WTC11 (cell line): ENCODE measurements at regions not wholly inside any gene's neighbourhood (a gene's known extent, or its start where the extent isn't known, plus 50 kb on each side); places are given as distances from the start of the nearest gene placed in this dataset.

Source experiments
- ATAC-seq: fragments of 200-7000 bp; cut with Tn5 transposase; 2 replicates; pipeline ENCODE4 v1.10.0; 2021; ENCODE audit warnings: mild to moderate bottlenecking, moderate library complexity
- CTCF ChIA-PET: fragments of 300-600 bp; sonication (Branson Sonifier 250); formaldehyde crosslinking; loops from one replicate; lab custom pipeline; 2021; ENCODE audit warnings: antibody characterized with exemption; lab: Charles Lee
- POLR2A ChIA-PET: fragments of 350-600 bp; sonication (Branson Sonifier 250); formaldehyde crosslinking; loops from one replicate; lab custom pipeline; 2021; ENCODE audit warnings: antibody characterized with exemption; lab: Charles Lee
- DNase-seq: peaks from one replicate; pipeline ENCODE4 v3.0.0; 2021; ENCODE audit warnings: low spot score
- H3K27ac Mint-ChIP-seq: 2 replicates; pipeline ENCODE4 v1.8.0; 2021; ENCODE audit warnings: mixed read lengths
- H3K27me3 Mint-ChIP-seq: 2 replicates; pipeline ENCODE4 v1.8.0; 2021; ENCODE audit warnings: low read depth, mild to moderate bottlenecking, moderate library complexity, mixed read lengths
- H3K36me3 Mint-ChIP-seq: 2 replicates; pipeline ENCODE4 v1.8.0; 2021; ENCODE audit warnings: mixed read lengths
- H3K4me1 Mint-ChIP-seq: 2 replicates; pipeline ENCODE4 v1.8.0; 2022; ENCODE audit warnings: mixed read lengths
- H3K4me3 Mint-ChIP-seq: 2 replicates; pipeline ENCODE4 v1.8.0; 2021; ENCODE audit warnings: mild to moderate bottlenecking, moderate library complexity, mixed read lengths
- H3K9me3 Mint-ChIP-seq: 2 replicates; pipeline ENCODE4 v1.8.0; 2021; ENCODE audit warnings: mixed read lengths
- ESRRA ChIP-seq: sonication (generic); formaldehyde crosslinking; IDR thresholded peaks from 2 replicates; pipeline ENCODE4 v1.8.1; 2022; ENCODE audit warnings: mild to moderate bottlenecking, missing genetic modification reagents, borderline replicate concordance
- FOXJ3 ChIP-seq: sonication (generic); formaldehyde crosslinking; IDR thresholded peaks from 2 replicates; pipeline ENCODE4 v1.9.0; 2021; ENCODE audit warnings: missing genetic modification reagents, mild to moderate bottlenecking, borderline replicate concordance
- FOXP1 ChIP-seq: sonication (generic); formaldehyde crosslinking; IDR thresholded peaks from 2 replicates; pipeline ENCODE4 v1.8.0; 2022; ENCODE audit warnings: missing genetic modification reagents, mild to moderate bottlenecking, moderate library complexity, borderline replicate concordance
- GABPB1 ChIP-seq: sonication (generic); formaldehyde crosslinking; IDR thresholded peaks from 2 replicates; pipeline ENCODE4 v1.8.1; 2023; ENCODE audit warnings: mild to moderate bottlenecking, missing genetic modification reagents
- HMGA2 ChIP-seq: fragments of 250-450 bp; sonication (Bioruptor Pico); IDR thresholded peaks from 2 replicates; pipeline ENCODE4 v1.4.0; 2021; ENCODE audit warnings: mild to moderate bottlenecking, moderate library complexity
- MXD4 ChIP-seq: fragments of 250-450 bp; sonication (Bioruptor Pico); IDR thresholded peaks from 2 replicates; pipeline ENCODE4 v1.8.0; 2021; ENCODE audit warnings: mild to moderate bottlenecking, moderate library complexity, borderline replicate concordance
- NFATC4 ChIP-seq: fragments of 250-450 bp; sonication (Bioruptor Pico); IDR thresholded peaks from 2 replicates; pipeline ENCODE4 v1.9.0; 2021; ENCODE audit warnings: mild to moderate bottlenecking
- NR2C2 ChIP-seq: sonication (generic); formaldehyde crosslinking; IDR thresholded peaks from 2 replicates; pipeline ENCODE4 v1.8.0; 2022; ENCODE audit warnings: mild to moderate bottlenecking, missing genetic modification reagents
- SOX15 ChIP-seq: fragments of 250-450 bp; sonication (Bioruptor Pico); IDR thresholded peaks from 2 replicates; pipeline ENCODE4 v1.9.0; 2021; ENCODE audit warnings: mild to moderate bottlenecking
- TF ChIP-seq, protein P1 (sequence below): sonication (generic); formaldehyde crosslinking; IDR thresholded peaks from 2 replicates; pipeline ENCODE4 v1.8.0; 2022; ENCODE audit warnings: missing genetic modification reagents
- TF ChIP-seq, protein P2 (sequence below): fragments of 250-450 bp; sonication (Bioruptor Pico); IDR thresholded peaks from 2 replicates; pipeline ENCODE4 v1.9.0; 2021; ENCODE audit warnings: moderate library complexity, mild to moderate bottlenecking, inconsistent platforms, borderline replicate concordance
- TF ChIP-seq, protein P3 (sequence below): sonication (generic); formaldehyde crosslinking; IDR thresholded peaks from 2 replicates; pipeline ENCODE4 v1.8.0; 2022; ENCODE audit warnings: mild to moderate bottlenecking, missing genetic modification reagents
- TF ChIP-seq, protein P4 (sequence below): sonication (generic); formaldehyde crosslinking; IDR thresholded peaks from 2 replicates; pipeline ENCODE4 v1.8.1; 2023; ENCODE audit warnings: mild to moderate bottlenecking, missing genetic modification reagents, moderate library complexity
- TF ChIP-seq, protein P5 (sequence below): sonication (generic); formaldehyde crosslinking; IDR thresholded peaks from 2 replicates; pipeline ENCODE4 v1.8.1; 2023; ENCODE audit warnings: mild to moderate bottlenecking, missing genetic modification reagents
- TF ChIP-seq, protein P6 (sequence below): fragments of 250-450 bp; sonication (Bioruptor Pico); IDR thresholded peaks from 2 replicates; pipeline ENCODE4 v1.9.0; 2021; ENCODE audit warnings: mild to moderate bottlenecking
- TF ChIP-seq, protein P7 (sequence below): sonication (generic); formaldehyde crosslinking; IDR thresholded peaks from 2 replicates; pipeline ENCODE4 v1.8.0; 2022; ENCODE audit warnings: mild to moderate bottlenecking, missing genetic modification reagents
- TF ChIP-seq, protein P8 (sequence below): sonication (generic); formaldehyde crosslinking; IDR thresholded peaks from 2 replicates; pipeline ENCODE4 v1.8.0; 2023; ENCODE audit warnings: missing genetic modification reagents

DNA sequence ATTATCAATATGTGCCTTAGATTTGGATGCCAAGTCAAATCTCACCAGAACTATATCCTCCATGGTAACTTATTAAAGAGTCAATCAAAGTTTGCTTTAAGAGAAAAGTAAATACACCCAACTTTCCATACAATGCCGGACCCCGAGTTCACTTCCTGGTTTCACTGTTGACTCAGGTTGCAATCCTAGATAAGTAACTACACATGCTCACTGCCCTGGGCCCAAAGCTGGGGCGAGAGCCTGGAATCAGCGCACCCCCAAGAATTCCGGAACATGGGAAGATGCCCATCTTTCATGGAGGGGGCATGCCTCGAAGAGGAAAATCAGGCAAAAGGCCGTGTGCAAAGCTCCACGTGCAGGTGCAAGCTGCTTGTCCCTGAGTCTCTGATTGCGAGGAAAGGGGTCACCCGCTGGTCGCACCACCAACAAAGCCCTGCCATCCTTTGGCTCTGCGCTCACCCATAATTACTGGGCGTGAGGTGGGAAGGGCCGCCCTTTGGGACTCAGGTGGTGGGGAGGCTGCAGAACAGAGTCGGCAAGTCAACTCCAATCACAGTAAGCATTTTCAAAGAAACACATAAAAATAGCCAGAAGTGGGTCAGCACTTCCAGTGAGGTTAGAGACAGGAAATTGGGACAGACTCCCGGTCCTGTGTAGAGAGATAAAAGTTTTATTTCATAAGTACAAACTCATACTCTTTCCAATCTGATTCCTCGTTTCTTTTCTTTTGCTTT, 167.7 kb downstream of the TOMM20 start:
- DNase-seq (no peak), ATAC-seq (no peak)
- Mint-ChIP-seq H3K27me3 (no peaks in the 10 kb centered on the region), H3K4me1 (peaks cover 58% of the 10 kb centered on the region), H3K4me3 (no peak overlapping the region), H3K9me3 (no peaks in the 10 kb centered on the region), H3K27ac (no peak overlapping the region), H3K36me3 (no peaks in the 10 kb centered on the region)
- TF ChIP-seq FOXP1 (CRISPR knock-in tag) (no peak), GABPB1 (peak; percentile 85)
- POLR2A ChIA-PET = interaction anchor here (0.7 kb wide), 1 partner anchor 10 kb away, joined by 3 read pairs; no protein-coding TSS in a partner anchor
- CTCF ChIA-PET = no interaction called here

DNA sequence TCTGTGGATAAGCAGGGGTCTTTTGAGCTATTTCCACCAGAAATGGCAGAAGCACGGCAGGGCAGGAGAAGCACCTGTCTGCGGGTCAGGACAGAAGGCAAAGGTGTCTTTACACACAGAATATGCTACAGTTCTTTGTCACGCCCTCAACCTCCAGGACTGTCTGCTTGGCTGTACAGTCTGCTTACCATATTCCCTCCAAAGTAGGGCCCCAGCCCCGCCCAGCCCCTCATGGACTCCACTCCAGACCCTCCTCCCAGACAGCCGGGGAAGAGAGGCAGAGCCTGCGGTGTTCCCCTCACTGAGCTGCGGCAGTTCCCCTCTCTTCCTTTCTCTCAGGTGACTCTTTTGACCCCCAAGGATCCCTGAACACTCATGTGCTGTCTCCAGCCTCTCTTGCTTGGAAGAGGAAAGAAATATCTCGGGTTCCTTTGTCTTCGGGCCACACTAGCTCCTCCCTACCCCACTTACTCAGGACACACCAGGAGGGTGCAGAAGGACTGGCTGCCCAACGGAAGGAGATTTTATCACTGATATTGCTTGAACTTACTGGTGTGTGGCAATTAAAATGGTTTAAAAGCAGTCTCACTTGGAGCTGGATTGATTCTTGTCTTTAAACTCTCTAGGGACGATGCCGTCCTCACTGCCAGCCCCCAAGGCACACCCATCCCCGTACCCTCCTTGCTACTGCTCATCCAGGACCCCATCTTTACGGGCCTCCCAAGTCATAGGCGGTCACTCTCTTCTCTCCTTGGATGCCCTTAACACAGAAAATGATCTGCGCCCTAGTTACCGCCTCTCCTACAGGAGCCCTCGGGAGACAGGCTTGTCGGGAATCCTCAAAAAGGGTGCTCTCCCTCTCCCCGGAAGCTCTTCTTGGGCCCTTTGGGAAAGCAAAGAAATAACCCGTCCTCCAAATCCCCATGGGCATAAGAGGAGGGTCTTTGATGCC, 169.7 kb downstream of the TOMM20 start:
- H3K36me3 Mint-ChIP-seq = no peaks in the 10 kb centered on the region
- POLR2A ChIA-PET = no interaction called here
- ATAC-seq (no peak), DNase-seq (no peak)
- no peak overlapping the region for H3K4me3 Mint-ChIP-seq
- H3K27me3 Mint-ChIP-seq = no peaks in the 10 kb centered on the region
- peak overlapping the region; percentile 20 for H3K27ac Mint-ChIP-seq
- CTCF ChIA-PET = interaction anchor here (1.2 to 3.0 kb wide), 4 partner anchors 11 to 134 kb away, joined by 3 to 15 read pairs (median 4); no protein-coding TSS in a partner anchor
- peaks cover 74% of the 10 kb centered on the region for H3K4me1 Mint-ChIP-seq
- TF ChIP-seq, protein P1, sequence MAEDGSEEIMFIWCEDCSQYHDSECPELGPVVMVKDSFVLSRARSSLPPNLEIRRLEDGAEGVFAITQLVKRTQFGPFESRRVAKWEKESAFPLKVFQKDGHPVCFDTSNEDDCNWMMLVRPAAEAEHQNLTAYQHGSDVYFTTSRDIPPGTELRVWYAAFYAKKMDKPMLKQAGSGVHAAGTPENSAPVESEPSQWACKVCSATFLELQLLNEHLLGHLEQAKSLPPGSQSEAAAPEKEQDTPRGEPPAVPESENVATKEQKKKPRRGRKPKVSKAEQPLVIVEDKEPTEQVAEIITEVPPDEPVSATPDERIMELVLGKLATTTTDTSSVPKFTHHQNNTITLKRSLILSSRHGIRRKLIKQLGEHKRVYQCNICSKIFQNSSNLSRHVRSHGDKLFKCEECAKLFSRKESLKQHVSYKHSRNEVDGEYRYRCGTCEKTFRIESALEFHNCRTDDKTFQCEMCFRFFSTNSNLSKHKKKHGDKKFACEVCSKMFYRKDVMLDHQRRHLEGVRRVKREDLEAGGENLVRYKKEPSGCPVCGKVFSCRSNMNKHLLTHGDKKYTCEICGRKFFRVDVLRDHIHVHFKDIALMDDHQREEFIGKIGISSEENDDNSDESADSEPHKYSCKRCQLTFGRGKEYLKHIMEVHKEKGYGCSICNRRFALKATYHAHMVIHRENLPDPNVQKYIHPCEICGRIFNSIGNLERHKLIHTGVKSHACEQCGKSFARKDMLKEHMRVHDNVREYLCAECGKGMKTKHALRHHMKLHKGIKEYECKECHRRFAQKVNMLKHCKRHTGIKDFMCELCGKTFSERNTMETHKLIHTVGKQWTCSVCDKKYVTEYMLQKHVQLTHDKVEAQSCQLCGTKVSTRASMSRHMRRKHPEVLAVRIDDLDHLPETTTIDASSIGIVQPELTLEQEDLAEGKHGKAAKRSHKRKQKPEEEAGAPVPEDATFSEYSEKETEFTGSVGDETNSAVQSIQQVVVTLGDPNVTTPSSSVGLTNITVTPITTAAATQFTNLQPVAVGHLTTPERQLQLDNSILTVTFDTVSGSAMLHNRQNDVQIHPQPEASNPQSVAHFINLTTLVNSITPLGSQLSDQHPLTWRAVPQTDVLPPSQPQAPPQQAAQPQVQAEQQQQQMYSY (CRISPR knock-in tag) = no peak
- TF ChIP-seq, protein P2, sequence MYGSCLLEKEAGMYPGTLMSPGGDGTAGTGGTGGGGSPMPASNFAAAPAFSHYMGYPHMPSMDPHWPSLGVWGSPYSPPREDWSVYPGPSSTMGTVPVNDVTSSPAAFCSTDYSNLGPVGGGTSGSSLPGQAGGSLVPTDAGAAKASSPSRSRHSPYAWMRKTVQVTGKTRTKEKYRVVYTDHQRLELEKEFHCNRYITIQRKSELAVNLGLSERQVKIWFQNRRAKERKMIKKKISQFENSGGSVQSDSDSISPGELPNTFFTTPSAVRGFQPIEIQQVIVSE (CRISPR knock-in tag) = no peak
- TF ChIP-seq NR2C2 (no peak), MXD4 (CRISPR knock-in tag) (no peak), FOXJ3 (CRISPR knock-in tag) (no peak), SOX15 (CRISPR knock-in tag) (no peak), NFATC4 (CRISPR knock-in tag) (no peak), HMGA2 (no peak), ESRRA (CRISPR knock-in tag) (no peak), FOXP1 (CRISPR knock-in tag) (no peak)
- TF ChIP-seq, protein P3, sequence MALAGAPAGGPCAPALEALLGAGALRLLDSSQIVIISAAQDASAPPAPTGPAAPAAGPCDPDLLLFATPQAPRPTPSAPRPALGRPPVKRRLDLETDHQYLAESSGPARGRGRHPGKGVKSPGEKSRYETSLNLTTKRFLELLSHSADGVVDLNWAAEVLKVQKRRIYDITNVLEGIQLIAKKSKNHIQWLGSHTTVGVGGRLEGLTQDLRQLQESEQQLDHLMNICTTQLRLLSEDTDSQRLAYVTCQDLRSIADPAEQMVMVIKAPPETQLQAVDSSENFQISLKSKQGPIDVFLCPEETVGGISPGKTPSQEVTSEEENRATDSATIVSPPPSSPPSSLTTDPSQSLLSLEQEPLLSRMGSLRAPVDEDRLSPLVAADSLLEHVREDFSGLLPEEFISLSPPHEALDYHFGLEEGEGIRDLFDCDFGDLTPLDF (CRISPR knock-in tag) = no peak
- TF ChIP-seq, protein P4, sequence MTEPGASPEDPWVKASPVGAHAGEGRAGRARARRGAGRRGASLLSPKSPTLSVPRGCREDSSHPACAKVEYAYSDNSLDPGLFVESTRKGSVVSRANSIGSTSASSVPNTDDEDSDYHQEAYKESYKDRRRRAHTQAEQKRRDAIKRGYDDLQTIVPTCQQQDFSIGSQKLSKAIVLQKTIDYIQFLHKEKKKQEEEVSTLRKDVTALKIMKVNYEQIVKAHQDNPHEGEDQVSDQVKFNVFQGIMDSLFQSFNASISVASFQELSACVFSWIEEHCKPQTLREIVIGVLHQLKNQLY (CRISPR knock-in tag) = no peak
- TF ChIP-seq, protein P5, sequence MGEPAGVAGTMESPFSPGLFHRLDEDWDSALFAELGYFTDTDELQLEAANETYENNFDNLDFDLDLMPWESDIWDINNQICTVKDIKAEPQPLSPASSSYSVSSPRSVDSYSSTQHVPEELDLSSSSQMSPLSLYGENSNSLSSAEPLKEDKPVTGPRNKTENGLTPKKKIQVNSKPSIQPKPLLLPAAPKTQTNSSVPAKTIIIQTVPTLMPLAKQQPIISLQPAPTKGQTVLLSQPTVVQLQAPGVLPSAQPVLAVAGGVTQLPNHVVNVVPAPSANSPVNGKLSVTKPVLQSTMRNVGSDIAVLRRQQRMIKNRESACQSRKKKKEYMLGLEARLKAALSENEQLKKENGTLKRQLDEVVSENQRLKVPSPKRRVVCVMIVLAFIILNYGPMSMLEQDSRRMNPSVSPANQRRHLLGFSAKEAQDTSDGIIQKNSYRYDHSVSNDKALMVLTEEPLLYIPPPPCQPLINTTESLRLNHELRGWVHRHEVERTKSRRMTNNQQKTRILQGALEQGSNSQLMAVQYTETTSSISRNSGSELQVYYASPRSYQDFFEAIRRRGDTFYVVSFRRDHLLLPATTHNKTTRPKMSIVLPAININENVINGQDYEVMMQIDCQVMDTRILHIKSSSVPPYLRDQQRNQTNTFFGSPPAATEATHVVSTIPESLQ (CRISPR knock-in tag) = no peak
- TF ChIP-seq, protein P6, sequence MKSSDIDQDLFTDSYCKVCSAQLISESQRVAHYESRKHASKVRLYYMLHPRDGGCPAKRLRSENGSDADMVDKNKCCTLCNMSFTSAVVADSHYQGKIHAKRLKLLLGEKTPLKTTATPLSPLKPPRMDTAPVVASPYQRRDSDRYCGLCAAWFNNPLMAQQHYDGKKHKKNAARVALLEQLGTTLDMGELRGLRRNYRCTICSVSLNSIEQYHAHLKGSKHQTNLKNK (CRISPR knock-in tag) = no peak
- TF ChIP-seq, protein P7, sequence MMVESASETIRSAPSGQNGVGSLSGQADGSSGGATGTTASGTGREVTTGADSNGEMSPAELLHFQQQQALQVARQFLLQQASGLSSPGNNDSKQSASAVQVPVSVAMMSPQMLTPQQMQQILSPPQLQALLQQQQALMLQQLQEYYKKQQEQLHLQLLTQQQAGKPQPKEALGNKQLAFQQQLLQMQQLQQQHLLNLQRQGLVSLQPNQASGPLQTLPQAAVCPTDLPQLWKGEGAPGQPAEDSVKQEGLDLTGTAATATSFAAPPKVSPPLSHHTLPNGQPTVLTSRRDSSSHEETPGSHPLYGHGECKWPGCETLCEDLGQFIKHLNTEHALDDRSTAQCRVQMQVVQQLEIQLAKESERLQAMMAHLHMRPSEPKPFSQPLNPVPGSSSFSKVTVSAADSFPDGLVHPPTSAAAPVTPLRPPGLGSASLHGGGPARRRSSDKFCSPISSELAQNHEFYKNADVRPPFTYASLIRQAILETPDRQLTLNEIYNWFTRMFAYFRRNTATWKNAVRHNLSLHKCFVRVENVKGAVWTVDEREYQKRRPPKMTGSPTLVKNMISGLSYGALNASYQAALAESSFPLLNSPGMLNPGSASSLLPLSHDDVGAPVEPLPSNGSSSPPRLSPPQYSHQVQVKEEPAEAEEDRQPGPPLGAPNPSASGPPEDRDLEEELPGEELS (CRISPR knock-in tag) = no peak
- TF ChIP-seq, protein P8, sequence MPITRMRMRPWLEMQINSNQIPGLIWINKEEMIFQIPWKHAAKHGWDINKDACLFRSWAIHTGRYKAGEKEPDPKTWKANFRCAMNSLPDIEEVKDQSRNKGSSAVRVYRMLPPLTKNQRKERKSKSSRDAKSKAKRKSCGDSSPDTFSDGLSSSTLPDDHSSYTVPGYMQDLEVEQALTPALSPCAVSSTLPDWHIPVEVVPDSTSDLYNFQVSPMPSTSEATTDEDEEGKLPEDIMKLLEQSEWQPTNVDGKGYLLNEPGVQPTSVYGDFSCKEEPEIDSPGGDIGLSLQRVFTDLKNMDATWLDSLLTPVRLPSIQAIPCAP (CRISPR knock-in tag) = no peak
- TF ChIP-seq, all 79 proteins: peak for 0
- H3K9me3 Mint-ChIP-seq = no peaks in the 10 kb centered on the region
